ENCODE measurements at regions not wholly inside any gene's neighbourhood (a gene's known extent, or its start where the extent isn't known, plus 50 kb on each side); places are given as distances from the start of the nearest gene placed in this dataset.
"Not testable (repeated sequence)": the region's sequence is repeated elsewhere in the genome, so short reads cannot be mapped to it uniquely, and the experiment has no call there.

- DNase-seq: no peak
Observed at GRCh38 chr12:76666290-76666835, 97.6 kb upstream of the ZDHHC17 start.

- no peak for DNase-seq
Observed at GRCh38 chr12:76669981-76670380, 93.9 kb upstream of the ZDHHC17 start.

GRCh38 chr12:76670776-76671175 lies 93.1 kb upstream of the ZDHHC17 start:
- DNase-seq: no peak

- DNase-seq: no peak
Observed at GRCh38 chr12:76674669-76675315, 89.1 kb upstream of the ZDHHC17 start.

- DNase-seq: not testable (repeated sequence)
Observed at GRCh38 chr12:76676261-76676660, 87.7 kb upstream of the ZDHHC17 start.

- DNase-seq: no peak
Observed at GRCh38 chr12:76678992-76679391, 84.9 kb upstream of the ZDHHC17 start.

GRCh38 chr12:76679778-76680177 lies 84.1 kb upstream of the ZDHHC17 start:
- DNase-seq: no peak

GRCh38 chr12:76680940-76681339 lies 83.0 kb upstream of the ZDHHC17 start:
- DNase-seq: no peak

GRCh38 chr12:76685246-76685678 lies 78.7 kb upstream of the ZDHHC17 start:
- DNase-seq: no peak

GRCh38 chr12:76687981-76688380 lies 75.9 kb upstream of the ZDHHC17 start:
- DNase-seq: no peak

- DNase-seq: no peak
Observed at GRCh38 chr12:76688631-76689030, 75.3 kb upstream of the ZDHHC17 start.

GRCh38 chr12:76690921-76691700 lies 72.8 kb upstream of the ZDHHC17 start:
- no peak for DNase-seq

- no peak for DNase-seq
Observed at GRCh38 chr12:76692846-76693245, 71.1 kb upstream of the ZDHHC17 start.

- no peak for DNase-seq
Observed at GRCh38 chr12:76694369-76694768, 69.5 kb upstream of the ZDHHC17 start.

- no peak for DNase-seq
Observed at GRCh38 chr12:76696186-76696585, 67.7 kb upstream of the ZDHHC17 start.

- no peak for DNase-seq
Observed at GRCh38 chr12:76697849-76698248, 66.1 kb upstream of the ZDHHC17 start.

GRCh38 chr12:76698316-76698715 lies 65.6 kb upstream of the ZDHHC17 start:
- no peak for DNase-seq

GRCh38 chr12:76698966-76699365 lies 64.9 kb upstream of the ZDHHC17 start:
- no peak for DNase-seq

GRCh38 chr12:76701690-76702089 lies 62.2 kb upstream of the ZDHHC17 start:
- no peak for DNase-seq

GRCh38 chr12:76702946-76703345 lies 61.0 kb upstream of the ZDHHC17 start:
- DNase-seq: no peak

- DNase-seq: no peak
Observed at GRCh38 chr12:76704693-76705092, 59.2 kb upstream of the ZDHHC17 start.

- DNase-seq: no peak
Observed at GRCh38 chr12:76706101-76706500, 57.8 kb upstream of the ZDHHC17 start.

GRCh38 chr12:76706761-76707160 lies 57.2 kb upstream of the ZDHHC17 start:
- DNase-seq: no peak

GRCh38 chr12:76707772-76708171 lies 56.1 kb upstream of the ZDHHC17 start:
- DNase-seq: no peak
